Kidney (tissue), 13 donors: ENCODE measurements at regions not wholly inside any gene's neighbourhood (a gene's known extent, or its start where the extent isn't known, plus 50 kb on each side); places are given as distances from the start of the nearest gene placed in this dataset.

Experiments used
- DNase-seq, 5 donors: peaks; one replicate each; pipeline ENCODE4 v3.0.0-alpha.2; 2013 to 2020
- FAIRE-seq: peaks from 2 replicates; lab custom pipeline; 2012; peaks lifted over from hg19 to GRCh38; lab: Jason Lieb, UNC
- H3K27ac ChIP-seq, 2 donors: one replicate each; pipeline ENCODE4 v1.7.0; 2013; ENCODE audit warnings: low read depth in 2 of 2, low read length in 2 of 2, inconsistent platforms in 1 of 2
- H3K27me3 ChIP-seq: one replicate; pipeline ENCODE4 v1.7.1; 2013; ENCODE audit warnings: low read length, inconsistent platforms; ENCODE audit not compliant: control insufficient read depth, insufficient read depth
- H3K36me3 ChIP-seq, 3 donors: one replicate each; pipeline versions ENCODE4 v1.7.0 to v1.7.1; 2013; ENCODE audit warnings: low read length in 3 of 3, control low read depth in 1 of 3, inconsistent platforms in 1 of 3; ENCODE audit not compliant: insufficient read depth in 3 of 3, control insufficient read depth in 2 of 3
- H3K4me1 ChIP-seq, 3 donors: one replicate each; pipeline versions ENCODE4 v1.7.0 to v1.7.1; 2013; ENCODE audit warnings: low read length in 3 of 3, inconsistent platforms in 1 of 3, low read depth in 1 of 3; ENCODE audit not compliant: control insufficient read depth in 2 of 3, insufficient read depth in 2 of 3
- H3K4me3 ChIP-seq, 3 donors: one replicate each; pipeline versions ENCODE4 v1.7.0 to v1.8.1; 2013; ENCODE audit warnings: low read length in 3 of 3, control low read depth in 1 of 3, inconsistent platforms in 1 of 3
- H3K9ac ChIP-seq, 3 donors: one replicate each; pipeline versions ENCODE4 v1.7.0 to v1.7.1; 2013; ENCODE audit warnings: low read length in 3 of 3, control low read depth in 1 of 3, inconsistent platforms in 1 of 3
- H3K9me3 ChIP-seq, 3 donors: one replicate each; pipeline versions ENCODE4 v1.7.0 to v1.7.1; 2013; ENCODE audit warnings: low read length in 3 of 3, control low read depth in 1 of 3, inconsistent platforms in 1 of 3; ENCODE audit not compliant: control insufficient read depth in 2 of 3, insufficient read depth in 1 of 3
- CTCF ChIP-seq: IDR thresholded peaks from 3 replicates; pipeline ENCODE4 v1.5.1; 2012; ENCODE audit warnings: mild to moderate bottlenecking, moderate library complexity, borderline replicate concordance; ENCODE audit not compliant: insufficient read depth; ENCODE audit errors: extremely low read depth
- intact Hi-C: fragments of 100-400 bp; cut with DNase I; formaldehyde crosslinking; loops from one replicate; pipeline ENCODE4 v1.11.1; 2022
- donor health status: control.
- donor health status: control.
- donor health status: control.
- donor health status: control.
- donor health status: control.
- donor health status: DM: yes; HTN: yes; CAD: no.
- donor health status: Normal renal cell carcinoma (clear cell type).

DNA sequence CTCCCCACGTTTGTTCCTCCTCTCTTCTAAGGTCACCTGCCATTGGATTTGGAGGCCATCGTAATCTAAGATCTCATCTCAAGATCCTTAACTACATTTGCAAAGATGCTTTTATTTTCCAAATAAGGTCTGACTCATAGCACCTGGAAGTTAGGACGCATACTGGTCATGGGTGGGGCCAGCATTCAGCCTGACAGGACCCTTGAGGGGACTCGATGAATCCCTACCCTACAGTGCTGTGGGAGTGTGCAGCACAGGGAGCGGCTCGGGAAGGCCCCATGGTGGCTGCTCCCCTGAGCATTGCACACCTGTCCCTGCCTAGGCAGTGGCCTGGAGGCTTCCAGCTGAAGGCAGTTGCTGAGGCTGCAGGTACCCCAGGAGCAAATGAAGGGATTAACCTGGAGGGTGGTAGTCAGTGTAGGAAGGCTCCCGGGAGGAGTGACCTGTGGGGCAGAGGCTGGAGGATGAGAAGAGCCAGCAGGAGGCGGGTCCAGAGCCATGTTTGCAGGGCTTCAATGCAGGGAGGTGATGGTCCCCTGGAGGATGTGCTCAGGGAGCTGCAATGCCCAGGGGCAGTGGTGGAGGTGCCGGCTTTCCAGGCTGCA, 362.2 kb downstream of the CTTN start:
- peaks cover 0 to 2% (median 0%) of the 10 kb centered on the region in 3 donors for H3K36me3 ChIP-seq
- H3K9ac ChIP-seq = no peak overlapping the region
- DNase-seq (no peak), FAIRE-seq (no peak)
- intact Hi-C loops = no loop called here
- peaks cover 0 to 8% (median 0%) of the 10 kb centered on the region in 3 donors for H3K4me1 ChIP-seq
- no peak for TF ChIP-seq CTCF
- H3K27me3 ChIP-seq = no peaks in the 10 kb centered on the region
- no peak overlapping the region for H3K27ac ChIP-seq
- no peaks in the 10 kb centered on the region for H3K9me3 ChIP-seq
- no peak overlapping the region for H3K4me3 ChIP-seq

GRCh38 chr11:70761094-70761907, 363.0 kb downstream of the CTTN start:
- Histone ChIP-seq H3K27me3 (no peaks in the 10 kb centered on the region), H3K4me3 (no peak overlapping the region), H3K4me1 (peaks cover 0 to 3% (median 0%) of the 10 kb centered on the region in 3 donors), H3K9me3 (no peaks in the 10 kb centered on the region), H3K9ac (no peak overlapping the region), H3K27ac (no peak overlapping the region), H3K36me3 (peaks cover 0 to 2% (median 0%) of the 10 kb centered on the region in 3 donors)
- DNase-seq (no peak), FAIRE-seq (no peak)
- intact Hi-C loops = no loop called here
- TF ChIP-seq CTCF = no peak

GRCh38 chr11:70761908-70762337, 363.6 kb downstream of the CTTN start:
- DNase-seq (no peak), FAIRE-seq (no peak)
- no peaks in the 10 kb centered on the region for H3K9me3 ChIP-seq
- TF ChIP-seq CTCF = no peak
- H3K27me3 ChIP-seq = no peaks in the 10 kb centered on the region
- H3K9ac ChIP-seq = no peak overlapping the region
- H3K4me1 ChIP-seq = peaks cover 0 to 3% (median 0%) of the 10 kb centered on the region in 3 donors
- H3K27ac ChIP-seq = no peak overlapping the region
- no peak overlapping the region for H3K4me3 ChIP-seq
- H3K36me3 ChIP-seq = peaks cover 0 to 2% (median 0%) of the 10 kb centered on the region in 3 donors
- intact Hi-C loops = no loop called here
